GM12892 (cell line): ENCODE measurements at regions not wholly inside any gene's neighbourhood (a gene's known extent, or its start where the extent isn't known, plus 50 kb on each side); places are given as distances from the start of the nearest gene placed in this dataset.
A peak's percentile ranks its signal among the peaks of the same experiment; 100 is the strongest.

ENCODE experiments used
- DNase-seq: peaks from one replicate; pipeline ENCODE4 v3.0.0; 2011; ENCODE audit not compliant: insufficient read length
- FAIRE-seq: peaks from 2 replicates; lab custom pipeline; 2011; peaks lifted over from hg19 to GRCh38; lab: Jason Lieb, UNC
- POLR2A ChIP-seq: IDR thresholded peaks from 2 replicates; pipeline ENCODE4 v1.6.1; 2011; ENCODE audit warnings: low read depth, low read length, control low read depth
- POLR2AphosphoS5 ChIP-seq: IDR thresholded peaks from 2 replicates; pipeline ENCODE4 v1.6.1; 2011; ENCODE audit warnings: low read depth, low read length, control low read depth
- TAF1 ChIP-seq: IDR thresholded peaks from 2 replicates; pipeline ENCODE4 v1.6.1; 2011; ENCODE audit warnings: low read depth, mild to moderate bottlenecking, control low read depth, low read length, borderline replicate concordance

- no peak for DNase-seq
- FAIRE-seq: peak; percentile 48
- TF ChIP-seq POLR2AphosphoS5 (no peak), POLR2A (no peak), TAF1 (no peak)
These were observed 124.4 kb upstream of the EPB41L3 start for GRCh38 chr18:5668087-5668715.

GRCh38 chr18:5667356-5667755 is 123.6 kb upstream of the EPB41L3 start:
- FAIRE-seq (no peak), DNase-seq (no peak)
- TF ChIP-seq POLR2AphosphoS5: no peak
- TF ChIP-seq POLR2A: no peak
- no peak for TF ChIP-seq TAF1

GRCh38 chr18:5662586-5663090 is 118.8 kb upstream of the EPB41L3 start:
- FAIRE-seq: no peak
- no peak for DNase-seq
- TF ChIP-seq TAF1 (no peak), POLR2A (no peak), POLR2AphosphoS5 (no peak)

GRCh38 chr18:5661179-5661578 is 117.4 kb upstream of the EPB41L3 start:
- no peak for DNase-seq
- TF ChIP-seq POLR2A (no peak), POLR2AphosphoS5 (no peak), TAF1 (no peak)

GRCh38 chr18:5653802-5654201 is 110.0 kb upstream of the EPB41L3 start:
- FAIRE-seq (no peak), DNase-seq (no peak)
- TF ChIP-seq TAF1: no peak
- no peak for TF ChIP-seq POLR2A
- no peak for TF ChIP-seq POLR2AphosphoS5

More at GRCh38 chr18:5661179-5661578, 117.4 kb upstream of the EPB41L3 start:
- FAIRE-seq: no peak

- no peak for TF ChIP-seq TAF1
- TF ChIP-seq POLR2A: no peak
- TF ChIP-seq POLR2AphosphoS5: no peak
- DNase-seq: no peak
- FAIRE-seq: no peak
These were observed 107.9 kb upstream of the EPB41L3 start for GRCh38 chr18:5651736-5652135.

GRCh38 chr18:5649439-5649838 is 105.6 kb upstream of the EPB41L3 start:
- TF ChIP-seq POLR2AphosphoS5 (no peak), POLR2A (no peak), TAF1 (no peak)
- DNase-seq (no peak), FAIRE-seq (no peak)

- DNase-seq (no peak), FAIRE-seq (no peak)
- no peak for TF ChIP-seq POLR2AphosphoS5
- TF ChIP-seq POLR2A: no peak
- TF ChIP-seq TAF1: no peak
These were observed 102.9 kb upstream of the EPB41L3 start for GRCh38 chr18:5646739-5647138.

GRCh38 chr18:5643288-5643687 is 99.5 kb upstream of the EPB41L3 start:
- no peak for TF ChIP-seq POLR2AphosphoS5
- DNase-seq (no peak), FAIRE-seq (no peak)

- DNase-seq (no peak), FAIRE-seq (no peak)
- no peak for TF ChIP-seq TAF1
- no peak for TF ChIP-seq POLR2A
- no peak for TF ChIP-seq POLR2AphosphoS5
These were observed 97.1 kb upstream of the EPB41L3 start for GRCh38 chr18:5640939-5641338.

- DNase-seq (no peak), FAIRE-seq (no peak)
- TF ChIP-seq POLR2A (no peak), TAF1 (no peak), POLR2AphosphoS5 (no peak)
These were observed 95.3 kb upstream of the EPB41L3 start for GRCh38 chr18:5639131-5639530.

- FAIRE-seq (no peak), DNase-seq (no peak)
- no peak for TF ChIP-seq POLR2AphosphoS5
- no peak for TF ChIP-seq TAF1
- no peak for TF ChIP-seq POLR2A
These were observed 88.2 kb upstream of the EPB41L3 start for GRCh38 chr18:5632041-5632440.

GRCh38 chr18:5630900-5631413 is 87.2 kb upstream of the EPB41L3 start:
- TF ChIP-seq POLR2AphosphoS5 (no peak), POLR2A (no peak), TAF1 (no peak)
- no peak for DNase-seq
- FAIRE-seq: no peak
